ENCODE measurements at regions not wholly inside any gene's neighbourhood (a gene's known extent, or its start where the extent isn't known, plus 50 kb on each side); places are given as distances from the start of the nearest gene placed in this dataset.

DNA sequence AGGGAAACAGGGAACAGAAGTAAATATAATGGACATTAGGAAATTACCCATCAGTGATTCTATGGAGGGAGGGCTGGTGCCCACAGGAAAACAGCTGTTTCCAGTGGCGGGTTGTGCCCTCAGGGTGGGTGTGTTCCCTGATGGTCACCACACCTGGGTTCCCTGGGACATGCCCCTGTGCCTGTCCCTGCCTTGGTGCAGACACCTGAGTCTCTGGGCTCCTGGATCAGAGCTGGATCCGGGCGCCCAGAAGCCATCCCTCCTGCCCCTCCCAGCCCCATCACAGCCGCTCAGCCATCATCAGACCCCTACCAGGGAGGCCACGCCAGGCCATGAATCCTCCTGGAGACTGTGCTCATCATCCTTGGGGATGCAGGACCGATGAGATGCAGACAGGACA, 307.2 kb upstream of the SFSWAP start:
- TF ChIP-seq, protein P1, sequence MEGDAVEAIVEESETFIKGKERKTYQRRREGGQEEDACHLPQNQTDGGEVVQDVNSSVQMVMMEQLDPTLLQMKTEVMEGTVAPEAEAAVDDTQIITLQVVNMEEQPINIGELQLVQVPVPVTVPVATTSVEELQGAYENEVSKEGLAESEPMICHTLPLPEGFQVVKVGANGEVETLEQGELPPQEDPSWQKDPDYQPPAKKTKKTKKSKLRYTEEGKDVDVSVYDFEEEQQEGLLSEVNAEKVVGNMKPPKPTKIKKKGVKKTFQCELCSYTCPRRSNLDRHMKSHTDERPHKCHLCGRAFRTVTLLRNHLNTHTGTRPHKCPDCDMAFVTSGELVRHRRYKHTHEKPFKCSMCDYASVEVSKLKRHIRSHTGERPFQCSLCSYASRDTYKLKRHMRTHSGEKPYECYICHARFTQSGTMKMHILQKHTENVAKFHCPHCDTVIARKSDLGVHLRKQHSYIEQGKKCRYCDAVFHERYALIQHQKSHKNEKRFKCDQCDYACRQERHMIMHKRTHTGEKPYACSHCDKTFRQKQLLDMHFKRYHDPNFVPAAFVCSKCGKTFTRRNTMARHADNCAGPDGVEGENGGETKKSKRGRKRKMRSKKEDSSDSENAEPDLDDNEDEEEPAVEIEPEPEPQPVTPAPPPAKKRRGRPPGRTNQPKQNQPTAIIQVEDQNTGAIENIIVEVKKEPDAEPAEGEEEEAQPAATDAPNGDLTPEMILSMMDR (IDR thresholded peaks at IDR 0.05), result no peak
- TF ChIP-seq POLR2A (IDR thresholded peaks at IDR 0.05), result no peak

Measured in lower leg skin (tissue), 3 donors.